Superior temporal gyrus (tissue), 1 donor: ENCODE measurements at regions not wholly inside any gene's neighbourhood (a gene's known extent, or its start where the extent isn't known, plus 50 kb on each side); places are given as distances from the start of the nearest gene placed in this dataset.
A peak's percentile ranks its signal among the peaks of the same experiment; 100 is the strongest.

Source experiments
- DNase-seq: peaks from one replicate; pipeline ENCODE4 v3.0.0-alpha.2; 2016; ENCODE audit errors: extremely low spot score

- DNase-seq = no peak
Measured at GRCh38 chr9:28190981-28191380, 617.7 kb upstream of the C9orf72 start.

- no peak for DNase-seq
Measured at GRCh38 chr9:28197653-28198052, 624.4 kb upstream of the C9orf72 start.

GRCh38 chr9:28203036-28203435, 629.8 kb upstream of the C9orf72 start:
- DNase-seq = no peak

- no peak for DNase-seq
Measured at GRCh38 chr9:28206280-28206679, 633.0 kb upstream of the C9orf72 start.

DNA sequence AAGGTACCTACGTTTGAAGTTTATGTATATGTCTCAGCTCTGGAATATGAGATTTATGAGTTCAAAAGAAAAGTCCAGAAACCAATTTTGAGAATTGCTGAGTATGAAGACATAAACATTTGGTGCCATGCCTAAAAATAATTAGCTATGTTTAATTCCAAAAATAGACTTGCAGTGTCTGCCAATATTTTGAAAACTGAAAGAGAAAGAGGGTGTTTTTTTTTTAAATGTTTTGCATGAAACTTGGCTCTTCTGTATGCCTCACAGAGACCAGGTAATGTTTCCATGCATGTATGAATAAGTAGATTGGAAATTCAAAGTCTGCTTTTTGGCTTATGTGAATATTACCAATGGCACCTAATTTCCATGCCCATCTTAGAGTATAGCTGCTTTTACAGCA, 634.4 kb upstream of the C9orf72 start:
- no peak for DNase-seq

GRCh38 chr9:28209130-28209529, 635.8 kb upstream of the C9orf72 start:
- DNase-seq = no peak

DNA sequence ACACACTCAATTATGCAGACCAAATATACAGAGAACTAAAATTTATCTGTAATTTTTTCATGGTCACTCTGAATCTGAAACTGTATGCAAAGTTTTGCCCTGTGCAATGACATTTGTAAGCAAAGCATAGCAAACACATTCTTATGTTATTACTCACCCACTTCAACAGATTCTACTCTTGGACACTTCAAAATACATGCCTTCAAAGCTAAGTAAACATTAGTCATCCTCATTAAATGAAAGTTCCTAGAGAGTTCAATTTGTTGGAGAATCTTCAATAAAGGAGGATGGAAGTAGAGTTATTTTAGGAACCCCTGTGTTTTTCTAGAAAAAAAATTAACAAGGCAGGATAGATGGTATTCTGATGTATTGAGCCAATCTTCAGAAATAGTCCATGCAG, 639.7 kb upstream of the C9orf72 start:
- no peak for DNase-seq

- DNase-seq = no peak
Measured at GRCh38 chr9:28215536-28216299, 642.4 kb upstream of the C9orf72 start.

GRCh38 chr9:28232686-28233085, 659.4 kb upstream of the C9orf72 start:
- no peak for DNase-seq

GRCh38 chr9:28234133-28234893, 661.0 kb upstream of the C9orf72 start:
- DNase-seq = no peak

- no peak for DNase-seq
Measured at GRCh38 chr9:28234894-28235277, 661.6 kb upstream of the C9orf72 start.

- DNase-seq = no peak
Measured at GRCh38 chr9:28249424-28249823, 676.1 kb upstream of the C9orf72 start.

GRCh38 chr9:28255174-28255573, 681.9 kb upstream of the C9orf72 start:
- no peak for DNase-seq

DNA sequence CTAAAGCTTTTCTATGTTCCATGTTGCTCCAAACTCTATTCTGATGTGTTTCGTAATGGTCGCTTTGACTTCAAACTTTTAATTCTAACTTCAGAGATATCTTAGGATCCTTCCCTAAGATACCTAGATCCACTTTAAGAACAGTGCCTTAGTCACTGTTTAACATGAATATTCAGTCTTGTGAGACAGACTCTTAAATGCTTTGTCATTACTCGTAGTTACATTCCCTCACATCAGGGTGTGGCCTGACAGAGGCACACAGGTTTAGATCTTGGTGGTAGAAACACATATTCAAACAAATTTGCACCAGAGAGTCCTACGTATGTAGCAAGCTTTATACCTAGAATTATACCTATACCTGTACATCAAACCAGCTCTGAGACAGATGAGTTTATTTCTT, 687.0 kb upstream of the C9orf72 start:
- no peak for DNase-seq

DNA sequence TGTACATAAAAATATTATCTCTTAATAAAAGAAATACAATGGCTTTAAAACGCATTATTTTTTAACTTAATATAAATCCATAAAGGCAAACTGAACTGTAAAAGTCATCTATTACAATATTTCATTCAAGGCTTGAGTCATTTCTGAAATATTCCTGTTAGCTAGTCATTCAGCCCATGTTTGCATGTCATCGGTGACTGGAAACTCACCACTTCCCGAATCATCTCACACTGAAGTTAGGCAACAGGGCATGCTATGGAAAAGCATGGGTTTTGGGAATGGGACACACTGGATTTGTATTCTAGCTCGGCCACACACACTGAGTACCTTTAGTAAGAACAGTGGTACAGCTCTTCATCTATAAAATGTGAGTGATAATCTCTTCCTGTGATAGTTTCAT, 691.1 kb upstream of the C9orf72 start:
- DNase-seq = no peak

DNA sequence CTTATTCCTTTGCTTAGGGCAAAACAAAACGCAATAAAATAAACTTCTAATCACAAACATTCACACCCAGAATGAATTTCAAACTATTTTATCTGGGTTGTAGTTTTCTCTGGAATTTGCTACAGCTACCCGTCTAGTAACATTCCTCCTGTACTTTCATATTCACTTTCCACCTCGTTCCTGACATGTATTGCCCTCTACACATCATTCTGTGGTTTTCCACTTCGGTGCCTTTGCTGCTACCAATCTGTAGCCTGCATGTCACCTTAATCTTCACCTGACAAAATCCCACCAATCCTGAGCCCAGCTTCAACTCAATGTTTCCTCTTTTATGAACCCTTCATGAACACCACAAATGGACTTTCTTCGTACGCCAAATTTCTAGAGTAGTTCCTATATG, 694.1 kb upstream of the C9orf72 start:
- no peak for DNase-seq

GRCh38 chr9:28270156-28270555, 696.9 kb upstream of the C9orf72 start:
- no peak for DNase-seq

- no peak for DNase-seq
Measured at GRCh38 chr9:28272127-28272526, 698.8 kb upstream of the C9orf72 start.

- DNase-seq = no peak
Measured at GRCh38 chr9:28287455-28287854, 714.2 kb upstream of the C9orf72 start.

- DNase-seq = no peak
Measured at GRCh38 chr9:28289746-28290145, 716.5 kb upstream of the C9orf72 start.

DNA sequence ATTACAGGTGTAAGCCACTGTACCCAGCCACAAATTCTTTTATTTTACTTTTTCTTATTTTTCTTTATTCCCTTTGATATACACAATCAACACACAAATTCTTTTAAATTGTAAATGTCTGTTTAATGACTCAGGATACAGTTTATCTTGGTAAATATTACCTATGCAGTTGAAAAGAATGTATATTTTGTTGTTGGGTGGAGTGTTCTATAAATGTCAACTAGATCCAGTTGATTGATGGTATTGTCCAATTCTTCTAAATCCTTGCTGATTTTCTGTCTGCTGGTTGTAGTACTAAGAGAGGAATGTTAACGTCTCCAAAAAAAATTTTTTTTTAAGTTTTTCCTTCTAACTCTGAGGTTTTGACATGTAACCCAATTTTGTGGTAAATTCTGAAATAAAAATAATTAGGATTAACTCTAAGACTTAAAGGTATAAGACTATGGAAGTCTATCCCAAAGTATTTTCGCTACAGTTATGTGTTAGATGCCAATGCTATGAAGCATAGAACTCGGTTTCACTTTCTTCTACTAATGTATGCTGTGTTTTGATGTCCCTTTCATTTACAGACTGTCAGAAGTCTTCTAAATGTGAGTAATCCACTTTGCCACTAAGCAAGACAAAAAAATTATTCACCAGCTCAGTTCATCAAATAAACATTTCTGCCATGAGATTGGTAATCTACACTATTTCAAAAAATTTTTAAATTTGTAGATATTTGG, 720.2 kb upstream of the C9orf72 start:
- no peak for DNase-seq

GRCh38 chr9:28301281-28301680, 728.0 kb upstream of the C9orf72 start:
- DNase-seq = no peak

DNA sequence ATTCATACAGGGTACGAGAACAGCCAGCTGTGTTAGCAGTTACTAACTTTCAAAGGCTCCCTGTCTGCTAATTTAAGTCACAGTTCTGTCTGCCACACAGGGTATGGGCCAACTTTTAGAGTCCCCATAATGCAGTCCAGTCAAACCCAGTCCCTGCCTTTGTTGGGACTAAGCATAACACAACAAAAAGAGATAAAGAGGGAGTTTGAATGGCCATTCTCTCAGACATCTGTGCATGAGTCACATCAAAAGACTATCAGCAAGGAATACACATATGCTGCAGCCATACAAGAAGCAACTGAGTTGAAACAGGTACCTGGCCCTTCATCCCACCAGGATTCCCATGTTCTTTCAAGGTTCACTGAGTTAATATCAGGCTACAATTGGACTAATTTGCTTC, 744.5 kb upstream of the C9orf72 start:
- peak; percentile 41 for DNase-seq
